SK-N-MC (cell line): ENCODE measurements at regions not wholly inside any gene's neighbourhood (a gene's known extent, or its start where the extent isn't known, plus 50 kb on each side); places are given as distances from the start of the nearest gene placed in this dataset.

Experiments
- EZH2 ChIP-seq: fragments of 200-600 bp; sonication (generic); IDR thresholded peaks from one replicate; pipeline ENCODE4 v1.6.1; 2017; ENCODE audit warnings: antibody characterized with exemption
- FOXP2 ChIP-seq: optimal IDR thresholded peaks from 2 replicates; pipeline ENCODE3; 2011; ENCODE audit warnings: mild to moderate bottlenecking, moderate library complexity; ENCODE audit not compliant: insufficient read depth; ENCODE audit errors: extremely low read length, control extremely low read depth
- POLR2AphosphoS5 ChIP-seq: IDR thresholded peaks from 2 replicates; pipeline ENCODE4 v1.6.1; 2012; ENCODE audit warnings: mild to moderate bottlenecking, low read depth, low read length, borderline replicate concordance

DNA sequence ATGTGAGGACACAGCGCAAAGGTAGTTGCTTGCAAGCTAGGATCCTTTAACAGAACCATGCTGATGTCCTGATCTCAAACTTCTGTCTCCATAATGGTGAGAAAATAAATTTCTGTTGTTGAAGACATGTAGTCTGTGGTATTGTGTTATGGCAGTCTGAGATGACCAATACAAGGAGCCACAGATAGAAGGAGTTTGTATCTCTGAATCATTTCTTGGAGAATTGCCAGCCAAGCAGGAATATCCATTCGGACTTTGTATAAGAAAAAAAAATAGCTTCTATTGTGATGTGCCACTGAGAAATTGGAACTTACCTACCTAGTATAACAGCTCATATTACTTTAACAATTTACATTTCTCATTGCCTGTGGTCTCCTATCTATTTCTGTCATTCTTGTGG, 447.6 kb upstream of the CA10 start:
- no peak for TF ChIP-seq POLR2AphosphoS5
- no peak for TF ChIP-seq EZH2
- TF ChIP-seq FOXP2, result no peak
